ENCODE measurements at regions not wholly inside any gene's neighbourhood (a gene's known extent, or its start where the extent isn't known, plus 50 kb on each side); places are given as distances from the start of the nearest gene placed in this dataset.

GRCh38 chr2:240341064-240341463 lies 94.4 kb upstream of the GPC1 start:
- DNase-seq (ENCODE audit: low read depth in 2 of 2), result no peak

- DNase-seq (ENCODE audit: low read depth in 2 of 2), result no peak
Measured at GRCh38 chr2:240343548-240343947, 91.9 kb upstream of the GPC1 start.

GRCh38 chr2:240344904-240345303 lies 90.6 kb upstream of the GPC1 start:
- DNase-seq (ENCODE audit: low read depth in 2 of 2), result no peak

- no peak for DNase-seq (ENCODE audit: low read depth in 2 of 2)
Measured at GRCh38 chr2:240346015-240346752, 89.3 kb upstream of the GPC1 start.

- no peak for DNase-seq (ENCODE audit: low read depth in 2 of 2)
Measured at GRCh38 chr2:240346753-240347372, 88.6 kb upstream of the GPC1 start.

- no peak for DNase-seq (ENCODE audit: low read depth in 2 of 2)
Measured at GRCh38 chr2:240347373-240347940, 88.0 kb upstream of the GPC1 start.

- DNase-seq (ENCODE audit: low read depth in 2 of 2), result no peak
Measured at GRCh38 chr2:240347949-240348500, 87.4 kb upstream of the GPC1 start.

GRCh38 chr2:240348522-240348921 lies 86.9 kb upstream of the GPC1 start:
- DNase-seq (ENCODE audit: low read depth in 2 of 2), result no peak

- DNase-seq (ENCODE audit: low read depth in 2 of 2), result no peak
Measured at GRCh38 chr2:240349133-240350005, 86.1 kb upstream of the GPC1 start.

GRCh38 chr2:240350006-240350355 lies 85.5 kb upstream of the GPC1 start:
- DNase-seq (ENCODE audit: low read depth in 2 of 2), result no peak

- DNase-seq (ENCODE audit: low read depth in 2 of 2), result no peak
Measured at GRCh38 chr2:240350696-240351087, 84.8 kb upstream of the GPC1 start.

- no peak for DNase-seq (ENCODE audit: low read depth in 2 of 2)
Measured at GRCh38 chr2:240351088-240351741, 84.2 kb upstream of the GPC1 start.

- no peak for DNase-seq (ENCODE audit: low read depth in 2 of 2)
Measured at GRCh38 chr2:240351826-240352426, 83.5 kb upstream of the GPC1 start.

GRCh38 chr2:240353086-240353798 lies 82.2 kb upstream of the GPC1 start:
- no peak for DNase-seq (ENCODE audit: low read depth in 2 of 2)

- no peak for DNase-seq (ENCODE audit: low read depth in 2 of 2)
Measured at GRCh38 chr2:240353944-240354343, 81.5 kb upstream of the GPC1 start.

- no peak for DNase-seq (ENCODE audit: low read depth in 2 of 2)
Measured at GRCh38 chr2:240355001-240355891, 80.2 kb upstream of the GPC1 start.

- DNase-seq (ENCODE audit: low read depth in 2 of 2), result no peak
Measured at GRCh38 chr2:240355962-240356361, 79.5 kb upstream of the GPC1 start.

- DNase-seq (ENCODE audit: low read depth in 2 of 2), result no peak
Measured at GRCh38 chr2:240356700-240357640, 78.5 kb upstream of the GPC1 start.

All from stimulated activated CD4-positive, alpha-beta T cell treated with anti-CD3 and anti-CD28 coated beads, Interleukin-4, amount 100 ng/mL, for 48 hours (primary cell).